ENCODE measurements at regions not wholly inside any gene's neighbourhood (a gene's known extent, or its start where the extent isn't known, plus 50 kb on each side); places are given as distances from the start of the nearest gene placed in this dataset.

- CTCF ChIA-PET: no interaction called here
- DNase-seq: no peak
- H3K27ac Mint-ChIP-seq: no peak overlapping the region
- no peaks in the 10 kb centered on the region for H3K9me3 Mint-ChIP-seq
- H3K4me3 Mint-ChIP-seq: no peak overlapping the region
- no peaks in the 10 kb centered on the region for H3K36me3 Mint-ChIP-seq
- peaks cover 7% of the 10 kb centered on the region for H3K27me3 Mint-ChIP-seq
- no peaks in the 10 kb centered on the region for H3K4me1 Mint-ChIP-seq
Observed at GRCh38 chr10:27620430-27621397, 116.6 kb downstream of the RAB18 start.

GRCh38 chr10:27621461-27621860 lies 117.4 kb downstream of the RAB18 start:
- no peaks in the 10 kb centered on the region for H3K4me1 Mint-ChIP-seq
- H3K4me3 Mint-ChIP-seq: no peak overlapping the region
- CTCF ChIA-PET: no interaction called here
- no peaks in the 10 kb centered on the region for H3K36me3 Mint-ChIP-seq
- H3K27ac Mint-ChIP-seq: no peak overlapping the region
- no peak for DNase-seq
- no peaks in the 10 kb centered on the region for H3K9me3 Mint-ChIP-seq
- H3K27me3 Mint-ChIP-seq: peaks cover 6% of the 10 kb centered on the region

- no peak overlapping the region for H3K27ac Mint-ChIP-seq
- DNase-seq: no peak
- peaks cover 10% of the 10 kb centered on the region for H3K27me3 Mint-ChIP-seq
- H3K4me3 Mint-ChIP-seq: no peak overlapping the region
- CTCF ChIA-PET: interaction anchor here (1.0 kb wide), 1 partner anchor 33 kb away, joined by 3 read pairs; no protein-coding TSS in a partner anchor
- H3K4me1 Mint-ChIP-seq: no peaks in the 10 kb centered on the region
- no peaks in the 10 kb centered on the region for H3K9me3 Mint-ChIP-seq
- H3K36me3 Mint-ChIP-seq: no peaks in the 10 kb centered on the region
Observed at GRCh38 chr10:27622596-27622995, 118.5 kb downstream of the RAB18 start.
